22Rv1 (cell line): ENCODE measurements at regions not wholly inside any gene's neighbourhood (a gene's known extent, or its start where the extent isn't known, plus 50 kb on each side); places are given as distances from the start of the nearest gene placed in this dataset.
A peak's percentile ranks its signal among the peaks of the same experiment; 100 is the strongest.

Source experiments
- H3K27ac ChIP-seq: fragments of 450-650 bp; 2 replicates; pipeline ENCODE4 v1.5.1; 2017
- ZFX ChIP-seq: fragments of 450-650 bp; IDR thresholded peaks from 2 replicates; pipeline ENCODE4 v1.6.1; 2017; ENCODE audit warnings: antibody characterized with exemption, borderline replicate concordance
- TF ChIP-seq, protein P1 (sequence below): fragments of 450-650 bp; IDR thresholded peaks from 2 replicates; pipeline ENCODE4 v1.5.1; 2017; ENCODE audit warnings: mild to moderate bottlenecking

- no peak for TF ChIP-seq ZFX
- TF ChIP-seq, protein P1, sequence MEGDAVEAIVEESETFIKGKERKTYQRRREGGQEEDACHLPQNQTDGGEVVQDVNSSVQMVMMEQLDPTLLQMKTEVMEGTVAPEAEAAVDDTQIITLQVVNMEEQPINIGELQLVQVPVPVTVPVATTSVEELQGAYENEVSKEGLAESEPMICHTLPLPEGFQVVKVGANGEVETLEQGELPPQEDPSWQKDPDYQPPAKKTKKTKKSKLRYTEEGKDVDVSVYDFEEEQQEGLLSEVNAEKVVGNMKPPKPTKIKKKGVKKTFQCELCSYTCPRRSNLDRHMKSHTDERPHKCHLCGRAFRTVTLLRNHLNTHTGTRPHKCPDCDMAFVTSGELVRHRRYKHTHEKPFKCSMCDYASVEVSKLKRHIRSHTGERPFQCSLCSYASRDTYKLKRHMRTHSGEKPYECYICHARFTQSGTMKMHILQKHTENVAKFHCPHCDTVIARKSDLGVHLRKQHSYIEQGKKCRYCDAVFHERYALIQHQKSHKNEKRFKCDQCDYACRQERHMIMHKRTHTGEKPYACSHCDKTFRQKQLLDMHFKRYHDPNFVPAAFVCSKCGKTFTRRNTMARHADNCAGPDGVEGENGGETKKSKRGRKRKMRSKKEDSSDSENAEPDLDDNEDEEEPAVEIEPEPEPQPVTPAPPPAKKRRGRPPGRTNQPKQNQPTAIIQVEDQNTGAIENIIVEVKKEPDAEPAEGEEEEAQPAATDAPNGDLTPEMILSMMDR: no peak
- H3K27ac ChIP-seq: peak overlapping the region; percentile 35
Observed at GRCh38 chr1:242877229-242877628, 352.7 kb upstream of the PLD5 start.

DNA sequence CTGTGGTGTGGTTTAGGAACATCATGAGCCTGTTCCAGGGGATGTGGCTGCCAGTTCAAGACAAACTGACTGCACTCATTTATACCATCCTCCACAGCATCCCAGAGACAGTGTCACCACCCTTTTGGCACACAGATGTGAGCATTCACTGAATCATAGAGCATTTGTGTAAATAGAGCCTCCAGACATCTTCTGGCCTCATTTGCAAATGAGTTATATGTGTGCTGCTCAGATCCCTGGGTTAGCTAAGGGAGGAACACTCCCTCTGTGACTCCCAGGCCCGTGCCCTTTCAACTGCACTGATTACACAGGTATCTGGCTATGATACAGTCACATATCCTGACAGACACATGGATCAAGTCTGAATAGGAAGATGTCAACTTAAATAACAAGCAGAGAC, 351.5 kb upstream of the PLD5 start:
- TF ChIP-seq, protein P1: no peak
- no peak for TF ChIP-seq ZFX
- H3K27ac ChIP-seq: no peak overlapping the region

DNA sequence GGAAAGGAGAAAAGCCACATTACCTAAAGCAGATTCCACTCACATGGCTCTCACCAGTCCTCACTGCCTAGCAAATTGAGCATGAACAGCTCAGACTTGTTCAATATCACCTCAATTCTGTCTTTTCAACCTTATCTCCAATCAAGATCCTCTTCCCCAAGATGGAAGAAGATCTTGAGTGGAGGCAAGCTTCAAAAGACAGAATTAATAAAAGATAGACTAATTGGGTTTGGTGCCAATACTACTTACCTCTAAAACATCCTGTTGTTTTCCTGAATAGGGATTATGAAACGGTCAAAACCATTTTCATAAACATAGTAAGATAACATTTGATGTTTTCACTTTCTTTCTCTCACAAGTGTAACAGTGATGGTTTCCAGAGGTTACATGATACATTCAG, 349.2 kb upstream of the PLD5 start:
- TF ChIP-seq, protein P1: no peak
- no peak for TF ChIP-seq ZFX
- no peak overlapping the region for H3K27ac ChIP-seq

DNA sequence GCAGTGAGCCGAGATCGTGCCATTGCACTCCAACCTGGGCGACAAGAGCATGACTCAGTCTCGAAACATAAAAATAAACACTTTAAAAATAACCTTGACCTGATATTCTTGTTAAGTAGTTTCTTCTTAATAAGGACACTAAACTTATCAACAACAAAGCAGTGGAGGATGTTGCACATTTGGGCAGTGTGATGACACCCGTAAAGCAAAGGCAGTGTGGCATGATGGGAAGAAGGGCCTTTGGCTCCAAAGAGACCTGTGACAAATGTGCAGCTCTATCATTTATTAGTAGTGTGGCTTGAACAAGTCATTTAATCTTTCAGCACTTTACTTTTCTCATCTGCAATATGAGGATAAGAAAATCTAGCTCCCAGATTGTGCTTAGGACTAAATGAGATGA, 348.0 kb upstream of the PLD5 start:
- TF ChIP-seq ZFX: no peak
- TF ChIP-seq, protein P1: no peak
- no peak overlapping the region for H3K27ac ChIP-seq

DNA sequence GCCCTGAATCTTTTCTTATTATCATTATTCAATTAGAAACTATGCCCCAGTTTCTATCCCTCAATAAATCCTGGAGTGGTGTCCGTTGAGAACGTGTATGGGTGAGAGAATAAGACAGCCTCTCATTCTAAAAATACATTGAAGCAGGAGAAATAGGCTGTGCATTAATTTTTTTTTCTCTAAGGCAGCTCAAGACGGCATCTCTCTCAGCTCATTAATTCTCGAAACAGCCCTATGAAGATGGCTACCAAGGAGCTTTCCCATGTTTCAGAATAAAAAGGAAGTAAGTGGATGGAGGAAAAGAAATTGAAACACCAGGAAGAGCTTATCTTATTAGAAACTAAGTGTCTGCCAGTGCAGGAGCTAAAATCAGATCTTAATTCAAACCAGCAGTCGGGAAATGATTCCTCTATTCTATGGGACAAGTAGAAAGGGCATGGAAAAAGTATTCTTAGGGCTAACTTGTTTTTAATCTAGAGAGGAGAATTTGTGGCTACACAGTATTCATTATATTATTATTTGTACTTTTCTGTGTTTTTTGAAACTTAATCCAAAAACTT, 347.1 kb upstream of the PLD5 start:
- H3K27ac ChIP-seq: no peak overlapping the region
- TF ChIP-seq ZFX: no peak

GRCh38 chr1:242870966-242871365, 346.5 kb upstream of the PLD5 start:
- TF ChIP-seq, protein P1: no peak
- no peak for TF ChIP-seq ZFX
- H3K27ac ChIP-seq: no peak overlapping the region

GRCh38 chr1:242856289-242856688, 331.8 kb upstream of the PLD5 start:
- H3K27ac ChIP-seq: no peak overlapping the region
- TF ChIP-seq ZFX: no peak
- TF ChIP-seq, protein P1: no peak

DNA sequence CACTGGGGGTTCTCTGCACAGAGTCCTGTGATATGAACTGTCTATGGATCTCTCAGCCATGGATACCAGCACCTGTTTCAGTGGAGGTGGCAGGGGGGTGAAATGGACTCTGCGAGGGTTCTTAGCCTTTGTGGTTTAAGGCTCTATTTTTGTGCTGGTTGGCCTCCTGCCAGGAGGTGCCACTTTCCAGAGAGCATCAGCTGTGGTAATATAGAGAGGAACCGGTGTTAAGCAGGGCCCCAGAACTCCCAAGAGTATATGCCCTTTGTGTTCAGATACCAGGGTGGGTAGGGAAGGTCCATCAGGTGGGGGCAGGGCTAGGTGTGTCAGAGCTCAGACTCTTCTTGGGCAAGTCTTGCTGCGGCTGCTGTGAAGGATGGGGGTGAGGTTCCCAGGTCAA, 330.0 kb upstream of the PLD5 start:
- TF ChIP-seq ZFX: no peak
- TF ChIP-seq, protein P1: no peak
- H3K27ac ChIP-seq: no peak overlapping the region
